GM12878 (cell line): ENCODE measurements at regions not wholly inside any gene's neighbourhood (a gene's known extent, or its start where the extent isn't known, plus 50 kb on each side); places are given as distances from the start of the nearest gene placed in this dataset.

Source experiments
- CTCF ChIP-seq, 3 experiments: IDR thresholded peaks in 2 of 3; conservative IDR thresholded peaks in 1 of 3; 2 replicates each; pipeline ENCODE4 v1.5.1; 2011; ENCODE audit warnings: low read depth in 3 of 3, low read length in 3 of 3, mild to moderate bottlenecking in 3 of 3, control low read depth in 2 of 3, moderate library complexity in 2 of 3, inconsistent platforms in 1 of 3, mixed read lengths in 1 of 3; ENCODE audit not compliant: control insufficient read depth in 2 of 3, insufficient read depth in 1 of 3; ENCODE audit errors: extremely low read depth in 1 of 3
- EP300 ChIP-seq, 2 experiments: fragments of 150-350 bp in 1 of 2; IDR thresholded peaks; 2 replicates each; pipeline ENCODE4 v1.6.1; 2011 to 2012; ENCODE audit warnings: low read depth in 2 of 2, low read length in 2 of 2, borderline replicate concordance in 1 of 2, improper control_type of control experiment in 1 of 2, inconsistent platforms in 1 of 2; ENCODE audit not compliant: control insufficient read depth in 1 of 2
- EZH2 ChIP-seq: IDR thresholded peaks from 2 replicates; pipeline ENCODE4 v1.6.1; 2012; ENCODE audit warnings: low read depth, mild to moderate bottlenecking, control low read depth, inconsistent platforms, low read length, borderline replicate concordance; ENCODE audit not compliant: control insufficient read depth
- FOXM1 ChIP-seq: IDR thresholded peaks from 2 replicates; pipeline ENCODE4 v1.6.1; 2012; ENCODE audit warnings: low read depth, mild to moderate bottlenecking, inconsistent platforms, low read length, moderate library complexity
- HDGF ChIP-seq: fragments of 450-650 bp; IDR thresholded peaks from 2 replicates; pipeline ENCODE4 v1.6.1; 2016; ENCODE audit warnings: antibody characterized with exemption
- NRF1 ChIP-seq: conservative IDR thresholded peaks from 2 replicates; pipeline ENCODE4 v1.6.1; 2011; ENCODE audit warnings: mild to moderate bottlenecking, low read depth, low read length, improper control_type of control experiment
- POLR2A ChIP-seq: IDR thresholded peaks from 2 replicates; pipeline ENCODE4 v1.6.1; 2011; ENCODE audit warnings: low read depth, mild to moderate bottlenecking, low read length
- POLR2AphosphoS5 ChIP-seq: IDR thresholded peaks from 2 replicates; pipeline ENCODE4 v1.6.1; 2011; ENCODE audit warnings: mild to moderate bottlenecking, low read length, inconsistent platforms
- SMC3 ChIP-seq: IDR thresholded peaks from 2 replicates; pipeline ENCODE4 v1.6.1; 2011; ENCODE audit warnings: low read length, improper control_type of control experiment, borderline replicate concordance
- ZBTB33 ChIP-seq: fragments of 450-650 bp; IDR thresholded peaks from 2 replicates; pipeline ENCODE4 v1.6.1; 2017; ENCODE audit warnings: mild to moderate bottlenecking
- TF ChIP-seq, protein P1 (sequence below): IDR thresholded peaks from 2 replicates; pipeline ENCODE4 v1.6.1; 2012; ENCODE audit warnings: low read depth, low read length, improper control_type of control experiment

DNA sequence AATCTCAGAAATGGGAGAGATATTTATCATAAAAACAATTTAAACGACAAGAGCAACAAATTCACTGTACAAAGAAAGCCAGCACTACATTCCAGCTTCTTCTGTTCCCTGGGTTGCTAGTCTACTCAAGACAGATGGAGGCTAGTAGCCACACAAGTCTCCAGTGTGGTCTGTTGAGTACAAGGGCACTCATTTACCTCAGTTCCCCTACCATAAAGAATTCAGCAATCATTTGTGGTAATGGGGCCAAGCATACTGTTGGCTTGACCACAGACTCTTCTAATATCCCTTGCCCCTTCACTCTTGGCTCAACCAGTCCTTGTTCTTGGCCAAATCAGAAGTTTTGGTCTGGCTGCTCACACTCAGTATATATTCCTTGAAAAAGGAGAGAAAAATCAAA, 212.3 kb downstream of the COX18 start:
- TF ChIP-seq CTCF (IDR thresholded peaks at IDR 0.05 in 2 of 3, conservative IDR thresholded peaks at IDR 0.05 in 1 of 3; ENCODE audit: control insufficient read depth in 2 of 3, extremely low read depth in 1 of 3, insufficient read depth in 1 of 3, low read depth in 3 of 3, low read length in 3 of 3) = no peak
- TF ChIP-seq POLR2A = no peak
- no peak for TF ChIP-seq FOXM1
- no peak for TF ChIP-seq EZH2
- TF ChIP-seq, protein P1, sequence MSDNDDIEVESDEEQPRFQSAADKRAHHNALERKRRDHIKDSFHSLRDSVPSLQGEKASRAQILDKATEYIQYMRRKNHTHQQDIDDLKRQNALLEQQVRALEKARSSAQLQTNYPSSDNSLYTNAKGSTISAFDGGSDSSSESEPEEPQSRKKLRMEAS = no peak
- TF ChIP-seq EP300 (IDR thresholded peaks at IDR 0.05; ENCODE audit: borderline replicate concordance in 1 of 2, control insufficient read depth in 1 of 2, low read depth in 2 of 2, low read length in 2 of 2) = no peak
- no peak for TF ChIP-seq POLR2AphosphoS5
- no peak for TF ChIP-seq SMC3
- TF ChIP-seq NRF1 = no peak
- no peak for TF ChIP-seq ZBTB33
- no peak for TF ChIP-seq HDGF
